Stimulated activated naive B cell treated with anti-CD40 and anti-IgM and Interleukin-4, amounts not matched to agents 10 μg/mL and 1 μg/mL and 100 μg/mL, for 72 hours (primary cell): ENCODE measurements at regions not wholly inside any gene's neighbourhood (a gene's known extent, or its start where the extent isn't known, plus 50 kb on each side); places are given as distances from the start of the nearest gene placed in this dataset.

Source experiments
- ATAC-seq, 2 donors: fragments of 150-1000 bp; cut with Tn5 transposase; replicated peaks; 2 replicates each; pipeline ENCODE4 v1.10.0; 2021; ENCODE audit warnings: moderate library complexity in 1 of 2
- DNase-seq: peaks from one replicate; pipeline ENCODE4 v3.0.0; 2021
- H3K27ac Mint-ChIP-seq: one replicate; pipeline ENCODE4 v1.8.0; 2022; ENCODE audit warnings: mild to moderate bottlenecking, mixed read lengths
- H3K27me3 Mint-ChIP-seq, 2 donors: one replicate each; pipeline ENCODE4 v1.8.0; 2022; ENCODE audit warnings: mixed read lengths in 2 of 2
- H3K36me3 Mint-ChIP-seq, 2 donors: one replicate each; pipeline ENCODE4 v1.8.0; 2022; ENCODE audit warnings: mixed read lengths in 2 of 2, mild to moderate bottlenecking in 1 of 2
- H3K4me1 Mint-ChIP-seq, 2 donors: one replicate each; pipeline ENCODE4 v1.8.0; 2022; ENCODE audit warnings: mixed read lengths in 2 of 2, mild to moderate bottlenecking in 1 of 2
- H3K4me3 Mint-ChIP-seq, 2 donors: one replicate each; pipeline ENCODE4 v1.8.0; 2022; ENCODE audit warnings: mild to moderate bottlenecking in 2 of 2, mixed read lengths in 2 of 2, moderate library complexity in 1 of 2
- H3K9me3 Mint-ChIP-seq, 2 donors: one replicate each; pipeline ENCODE4 v1.8.0; 2022; ENCODE audit warnings: mixed read lengths in 2 of 2, mild to moderate bottlenecking in 1 of 2

GRCh38 chr1:82348487-82348886 lies 547.8 kb downstream of the ADGRL2 start:
- Mint-ChIP-seq H3K36me3 (peaks cover 0 to 2% of the 10 kb centered on the region in 2 donors), H3K27me3 (no peaks in the 10 kb centered on the region), H3K27ac (no peak overlapping the region), H3K9me3 (peaks cover 9 to 12% of the 10 kb centered on the region in 2 donors), H3K4me1 (no peaks in the 10 kb centered on the region), H3K4me3 (no peak overlapping the region)
- DNase-seq (no peak), ATAC-seq (no peak)

- no peak overlapping the region for H3K4me3 Mint-ChIP-seq
- H3K27ac Mint-ChIP-seq = no peak overlapping the region
- H3K9me3 Mint-ChIP-seq = peaks cover 9 to 12% of the 10 kb centered on the region in 2 donors
- H3K27me3 Mint-ChIP-seq = no peaks in the 10 kb centered on the region
- H3K36me3 Mint-ChIP-seq = peaks cover 0 to 2% of the 10 kb centered on the region in 2 donors
- DNase-seq (no peak), ATAC-seq (no peak)
- H3K4me1 Mint-ChIP-seq = no peaks in the 10 kb centered on the region
Measured at GRCh38 chr1:82346141-82346540, 545.4 kb downstream of the ADGRL2 start.

GRCh38 chr1:82343381-82343780 lies 542.6 kb downstream of the ADGRL2 start:
- Mint-ChIP-seq H3K27ac (no peak overlapping the region), H3K4me1 (no peaks in the 10 kb centered on the region), H3K4me3 (no peak overlapping the region)

GRCh38 chr1:82337635-82338034 lies 536.9 kb downstream of the ADGRL2 start:
- Mint-ChIP-seq H3K4me3 (no peak overlapping the region), H3K4me1 (no peaks in the 10 kb centered on the region), H3K9me3 (no peaks in the 10 kb centered on the region), H3K27ac (no peak overlapping the region), H3K36me3 (no peaks in the 10 kb centered on the region), H3K27me3 (peaks cover 0 to 3% of the 10 kb centered on the region in 2 donors)
- ATAC-seq (no peak), DNase-seq (no peak)

More at GRCh38 chr1:82343381-82343780, 542.6 kb downstream of the ADGRL2 start:
- ATAC-seq (no peak), DNase-seq (no peak)
- Mint-ChIP-seq H3K27me3 (peaks cover 0 to 3% of the 10 kb centered on the region in 2 donors), H3K36me3 (no peaks in the 10 kb centered on the region), H3K9me3 (no peaks in the 10 kb centered on the region)

GRCh38 chr1:82330330-82330729 lies 529.6 kb downstream of the ADGRL2 start:
- Mint-ChIP-seq H3K4me1 (no peaks in the 10 kb centered on the region), H3K9me3 (peaks cover 5% of the 10 kb centered on the region in 2 donors), H3K4me3 (no peak overlapping the region), H3K27ac (no peak overlapping the region), H3K36me3 (no peaks in the 10 kb centered on the region), H3K27me3 (no peaks in the 10 kb centered on the region)
- ATAC-seq = no peak
- no peak for DNase-seq

- Mint-ChIP-seq H3K4me3 (no peak overlapping the region), H3K27ac (no peak overlapping the region), H3K4me1 (no peaks in the 10 kb centered on the region), H3K9me3 (peaks cover 5% of the 10 kb centered on the region in 2 donors), H3K36me3 (no peaks in the 10 kb centered on the region), H3K27me3 (no peaks in the 10 kb centered on the region)
- no peak for ATAC-seq
- no peak for DNase-seq
Measured at GRCh38 chr1:82329226-82329625, 528.5 kb downstream of the ADGRL2 start.

- Mint-ChIP-seq H3K27me3 (no peaks in the 10 kb centered on the region), H3K4me1 (no peaks in the 10 kb centered on the region), H3K27ac (no peak overlapping the region), H3K36me3 (no peaks in the 10 kb centered on the region), H3K9me3 (no peaks in the 10 kb centered on the region), H3K4me3 (no peak overlapping the region)
- DNase-seq = no peak
- no peak for ATAC-seq
Measured at GRCh38 chr1:82323144-82323841, 522.6 kb downstream of the ADGRL2 start.

GRCh38 chr1:82321794-82322193 lies 521.1 kb downstream of the ADGRL2 start:
- Mint-ChIP-seq H3K27me3 (no peaks in the 10 kb centered on the region), H3K4me1 (no peaks in the 10 kb centered on the region), H3K4me3 (no peak overlapping the region), H3K9me3 (no peaks in the 10 kb centered on the region), H3K27ac (no peak overlapping the region), H3K36me3 (no peaks in the 10 kb centered on the region)
- ATAC-seq = no peak
- DNase-seq = no peak

- Mint-ChIP-seq H3K4me3 (no peak overlapping the region), H3K27me3 (no peaks in the 10 kb centered on the region), H3K9me3 (no peaks in the 10 kb centered on the region), H3K4me1 (no peaks in the 10 kb centered on the region), H3K36me3 (no peaks in the 10 kb centered on the region), H3K27ac (no peak overlapping the region)
- DNase-seq = no peak
- ATAC-seq = no peak
Measured at GRCh38 chr1:82319546-82319945, 518.8 kb downstream of the ADGRL2 start.

- ATAC-seq = no peak
- Mint-ChIP-seq H3K4me3 (no peak overlapping the region), H3K4me1 (no peaks in the 10 kb centered on the region), H3K27ac (no peak overlapping the region), H3K27me3 (no peaks in the 10 kb centered on the region), H3K36me3 (no peaks in the 10 kb centered on the region), H3K9me3 (no peaks in the 10 kb centered on the region)
- DNase-seq = no peak
Measured at GRCh38 chr1:82318921-82319320, 518.2 kb downstream of the ADGRL2 start.

- Mint-ChIP-seq H3K27ac (no peak overlapping the region), H3K27me3 (no peaks in the 10 kb centered on the region)
Measured at GRCh38 chr1:82318265-82318664, 517.5 kb downstream of the ADGRL2 start.

GRCh38 chr1:82317671-82318070 lies 516.9 kb downstream of the ADGRL2 start:
- H3K4me1 Mint-ChIP-seq = no peaks in the 10 kb centered on the region
- H3K27me3 Mint-ChIP-seq = no peaks in the 10 kb centered on the region
- H3K4me3 Mint-ChIP-seq = no peak overlapping the region
- no peaks in the 10 kb centered on the region for H3K36me3 Mint-ChIP-seq
- no peaks in the 10 kb centered on the region for H3K9me3 Mint-ChIP-seq
- DNase-seq = no peak
- no peak overlapping the region for H3K27ac Mint-ChIP-seq
- no peak for ATAC-seq

More at GRCh38 chr1:82318265-82318664, 517.5 kb downstream of the ADGRL2 start:
- ATAC-seq = no peak
- Mint-ChIP-seq H3K4me1 (no peaks in the 10 kb centered on the region), H3K4me3 (no peak overlapping the region), H3K9me3 (no peaks in the 10 kb centered on the region), H3K36me3 (no peaks in the 10 kb centered on the region)
- no peak for DNase-seq

GRCh38 chr1:82299656-82300055 lies 498.9 kb downstream of the ADGRL2 start:
- ATAC-seq (no peak), DNase-seq (no peak)
- Mint-ChIP-seq H3K36me3 (no peaks in the 10 kb centered on the region), H3K27me3 (no peaks in the 10 kb centered on the region), H3K27ac (no peak overlapping the region), H3K4me1 (no peaks in the 10 kb centered on the region), H3K4me3 (no peak overlapping the region), H3K9me3 (peaks cover 0 to 2% of the 10 kb centered on the region in 2 donors)

GRCh38 chr1:82299056-82299455 lies 498.3 kb downstream of the ADGRL2 start:
- H3K4me1 Mint-ChIP-seq = no peaks in the 10 kb centered on the region
- H3K27me3 Mint-ChIP-seq = no peaks in the 10 kb centered on the region
- H3K4me3 Mint-ChIP-seq = no peak overlapping the region

GRCh38 chr1:82297139-82297896 lies 496.6 kb downstream of the ADGRL2 start:
- Mint-ChIP-seq H3K9me3 (no peaks in the 10 kb centered on the region), H3K4me3 (no peak overlapping the region), H3K4me1 (no peaks in the 10 kb centered on the region), H3K27ac (no peak overlapping the region), H3K27me3 (no peaks in the 10 kb centered on the region), H3K36me3 (no peaks in the 10 kb centered on the region)
- no peak for ATAC-seq
- DNase-seq = no peak

More at GRCh38 chr1:82299056-82299455, 498.3 kb downstream of the ADGRL2 start:
- ATAC-seq = no peak
- no peak for DNase-seq
- H3K36me3 Mint-ChIP-seq = no peaks in the 10 kb centered on the region
- H3K9me3 Mint-ChIP-seq = peaks cover 0 to 2% of the 10 kb centered on the region in 2 donors
- no peak overlapping the region for H3K27ac Mint-ChIP-seq
